Stimulated activated CD8-positive, alpha-beta memory T cell treated with anti-CD3 and anti-CD28 coated beads, Interleukin-15, amount 100 ng/mL, for 4 hours (primary cell): ENCODE measurements at regions not wholly inside any gene's neighbourhood (a gene's known extent, or its start where the extent isn't known, plus 50 kb on each side); places are given as distances from the start of the nearest gene placed in this dataset.

ENCODE experiments used
- DNase-seq, 2 donors: peaks; one replicate each; pipeline ENCODE4 v3.0.0-alpha.2; 2020; ENCODE audit warnings: low read depth in 2 of 2

DNA sequence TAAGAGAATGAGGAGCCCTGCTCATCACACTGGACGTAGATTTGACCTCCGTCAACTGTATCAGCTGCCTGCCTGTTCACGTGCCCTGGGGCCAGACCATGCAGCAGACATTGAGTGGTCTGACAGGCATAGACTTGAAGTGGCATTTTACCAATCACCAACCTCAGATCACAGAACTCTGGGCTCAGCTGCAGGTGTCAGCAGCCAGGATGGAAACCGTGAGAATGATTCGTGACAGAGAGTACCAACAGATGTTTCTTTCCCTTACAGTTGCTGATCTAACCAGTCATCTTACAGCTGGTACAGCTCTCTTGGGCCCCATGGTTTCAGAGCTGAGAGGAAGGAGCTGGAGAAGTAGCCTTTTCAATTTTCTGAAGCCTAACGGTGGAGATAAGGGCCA, 148.9 kb downstream of the EN1 start:
- no peak for DNase-seq

DNA sequence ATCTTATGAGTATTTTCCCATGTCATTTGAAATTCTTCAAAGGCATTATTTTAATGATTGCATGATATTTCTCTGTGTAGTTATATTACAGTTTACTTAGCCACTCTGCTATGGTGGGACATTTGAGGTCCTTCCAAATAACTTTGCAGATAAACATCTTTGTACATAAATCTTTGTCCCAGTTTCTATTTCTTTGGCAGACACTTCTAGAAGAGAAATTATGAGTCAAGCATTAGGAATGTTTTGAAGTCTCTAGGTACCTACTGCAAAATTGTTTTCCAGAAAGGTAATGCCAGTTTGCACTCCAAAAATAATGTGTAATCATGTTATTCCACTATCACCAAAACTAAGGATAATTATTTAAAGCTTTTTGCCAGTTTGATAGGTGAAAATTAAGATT, 149.7 kb downstream of the EN1 start:
- DNase-seq: no peak

GRCh38 chr2:118696786-118697465, 150.5 kb downstream of the EN1 start:
- DNase-seq: no peak

DNA sequence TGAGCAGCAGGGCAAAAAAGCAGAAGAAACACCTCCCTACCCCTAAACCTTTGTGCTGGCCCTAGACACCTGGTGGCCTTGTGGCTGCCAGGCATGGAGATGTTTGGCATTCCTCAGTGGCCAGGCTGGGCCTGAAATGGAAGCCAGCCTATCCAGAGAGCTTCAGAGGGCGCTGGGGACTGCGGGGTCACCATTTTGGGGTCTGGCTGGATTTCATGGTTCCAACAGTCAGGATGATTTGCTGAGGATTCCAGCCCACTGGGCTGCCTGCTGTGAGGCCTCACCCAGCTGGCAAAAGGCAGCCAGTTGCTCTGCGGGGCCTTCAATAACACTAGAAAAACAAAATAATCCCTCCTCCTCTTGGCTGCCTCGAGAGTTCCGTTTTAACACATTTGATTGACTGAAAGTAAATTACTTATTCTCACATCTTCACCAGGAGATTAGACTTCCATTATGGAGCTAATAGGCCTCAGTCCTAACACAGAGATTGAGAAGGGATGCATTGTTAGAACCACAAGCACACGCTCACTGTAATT, 154.1 kb downstream of the EN1 start:
- no peak for DNase-seq

GRCh38 chr2:118689874-118690273, 157.6 kb downstream of the EN1 start:
- no peak for DNase-seq

GRCh38 chr2:118689456-118689855, 158.0 kb downstream of the EN1 start:
- no peak for DNase-seq

DNA sequence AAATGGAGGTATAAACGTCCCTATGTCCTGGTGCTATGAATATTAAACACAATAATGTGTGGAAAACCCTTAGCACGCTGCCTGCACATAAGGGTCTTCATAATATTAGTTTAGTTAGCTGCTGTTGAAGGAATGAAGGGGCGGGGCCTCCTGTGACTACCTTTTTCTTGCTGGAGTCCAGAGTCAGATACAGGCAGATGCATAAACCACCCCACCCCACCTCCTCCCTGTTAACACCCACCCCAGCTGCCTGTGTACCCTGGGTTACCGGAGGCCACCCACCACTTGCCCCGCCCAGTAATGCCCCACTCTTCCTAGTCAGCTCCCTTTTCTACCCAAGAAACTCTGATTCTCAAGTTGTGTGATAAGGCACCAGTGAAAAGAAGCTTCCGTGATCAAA, 158.4 kb downstream of the EN1 start:
- DNase-seq: no peak

GRCh38 chr2:118687698-118688097, 159.8 kb downstream of the EN1 start:
- no peak for DNase-seq

GRCh38 chr2:118687192-118687591, 160.3 kb downstream of the EN1 start:
- DNase-seq: no peak

DNA sequence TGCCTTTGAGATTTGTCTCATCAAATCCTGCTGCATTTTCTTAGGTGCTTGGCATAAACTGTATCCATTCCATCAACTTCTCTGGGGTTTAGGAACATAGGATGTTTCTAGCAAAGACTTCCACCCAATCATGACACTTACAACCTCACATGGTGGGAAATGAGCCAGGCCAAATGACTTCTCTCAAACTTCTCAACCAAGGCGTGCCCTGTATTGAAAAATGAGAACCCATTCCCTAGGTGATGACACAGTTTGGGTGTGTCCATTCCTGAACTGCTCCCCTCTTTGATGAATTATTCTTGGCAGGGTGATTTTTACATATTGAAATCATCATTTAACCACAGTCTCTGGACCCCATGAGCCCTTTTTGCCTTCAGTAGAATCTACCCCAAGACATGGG, 161.1 kb downstream of the EN1 start:
- no peak for DNase-seq

DNA sequence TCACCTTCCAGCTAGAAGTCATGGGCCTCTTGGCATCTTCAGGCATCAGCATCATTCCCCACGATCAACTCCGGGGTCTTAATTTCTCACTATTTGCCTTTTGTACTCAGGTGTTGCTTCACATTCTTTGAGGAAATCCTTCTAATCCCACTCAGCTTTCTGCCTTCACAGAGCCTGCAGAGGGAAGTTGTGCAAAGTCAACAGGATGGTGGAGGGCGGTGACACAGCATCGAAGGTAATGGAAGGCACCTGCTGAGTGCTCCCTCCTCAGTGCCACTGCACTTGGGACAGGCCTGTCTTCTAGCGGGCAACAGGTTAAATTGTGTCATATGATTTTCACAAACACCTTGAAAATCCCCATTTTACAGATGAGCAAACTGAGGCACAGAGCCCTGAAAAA, 164.0 kb downstream of the EN1 start:
- DNase-seq: no peak

GRCh38 chr2:118678985-118679384, 168.5 kb downstream of the EN1 start:
- DNase-seq: no peak

DNA sequence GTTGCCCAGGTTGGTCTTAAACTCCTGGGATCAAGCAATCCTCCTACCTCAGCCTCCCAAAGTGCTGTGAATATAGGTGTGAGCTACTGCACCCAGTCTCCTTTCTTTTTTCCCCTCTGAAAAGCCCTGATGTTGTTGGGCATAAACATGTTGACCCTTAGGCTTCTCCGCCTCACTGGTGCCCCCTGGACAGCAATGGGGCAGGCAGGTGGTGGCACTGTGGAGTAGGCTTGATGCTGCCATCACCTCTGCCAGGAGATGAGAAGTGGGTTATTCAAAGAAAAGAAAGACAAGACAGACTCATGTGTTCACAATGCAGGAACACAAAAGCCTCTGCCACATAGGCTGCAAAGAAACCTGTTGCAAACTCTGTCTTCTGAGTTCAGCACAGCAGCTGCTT, 169.9 kb downstream of the EN1 start:
- DNase-seq: no peak

- no peak for DNase-seq
Measured at GRCh38 chr2:118675531-118675930, 171.9 kb downstream of the EN1 start.

DNA sequence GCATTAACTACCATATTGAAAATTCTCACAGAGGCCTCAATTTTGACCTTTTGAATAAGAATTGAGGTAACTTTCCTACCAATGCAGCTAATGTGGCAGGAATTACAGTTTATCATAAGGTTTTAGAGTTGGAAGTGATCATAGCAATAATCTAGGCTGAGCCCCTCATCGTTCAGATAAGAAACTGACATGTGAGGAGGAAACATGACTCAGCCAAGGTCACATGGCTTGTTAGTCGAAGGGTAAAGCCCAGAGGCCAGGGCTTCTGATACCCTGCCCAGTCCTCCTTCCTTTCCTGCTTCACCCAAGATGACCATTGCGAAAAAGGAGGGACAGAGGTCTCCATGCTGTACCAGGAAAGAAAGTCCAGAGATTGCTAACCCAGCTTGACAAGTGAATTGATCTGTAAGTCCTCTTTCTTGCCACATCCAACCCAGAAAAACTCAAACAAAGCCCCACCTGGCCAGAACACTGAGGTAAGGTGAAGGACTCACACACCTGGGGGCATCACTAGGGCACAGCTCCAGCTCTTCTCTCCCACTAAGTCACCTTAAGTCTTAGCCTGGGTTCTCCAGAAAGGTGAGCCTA, 174.8 kb downstream of the EN1 start:
- no peak for DNase-seq

DNA sequence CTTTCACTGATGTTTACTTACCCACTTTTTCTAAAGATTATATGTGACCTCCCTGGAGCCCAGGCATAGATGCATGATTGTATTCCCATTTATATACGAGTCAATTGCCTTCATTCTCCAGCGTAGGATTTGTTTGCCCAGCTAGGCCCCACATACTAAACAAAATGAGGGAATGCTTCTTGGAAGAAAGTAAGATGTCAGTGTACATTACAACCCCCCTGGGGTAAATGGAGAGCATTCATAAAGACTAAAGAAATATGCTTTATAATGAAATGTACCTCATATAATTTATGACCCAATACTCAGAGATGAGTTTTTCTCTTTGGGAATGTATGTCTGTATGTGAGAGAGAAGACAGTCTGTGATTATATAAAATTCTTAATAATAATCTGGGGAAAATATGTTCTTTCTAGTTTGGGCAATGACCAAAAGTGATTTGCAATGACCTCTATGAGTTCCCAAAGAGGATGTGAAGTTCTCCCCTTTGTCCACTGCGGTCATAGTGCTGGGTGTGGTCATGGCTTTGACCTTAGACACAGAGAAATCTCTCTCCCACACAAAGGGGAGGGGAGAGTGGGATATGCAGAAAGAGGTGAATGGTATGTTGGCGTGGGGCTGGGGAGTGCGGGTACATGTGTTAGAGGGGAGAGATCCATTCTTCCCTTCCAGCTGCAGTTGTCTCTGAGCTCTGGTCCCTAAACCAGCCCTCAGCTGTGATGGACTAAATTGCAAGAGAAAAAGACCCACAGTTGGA, 175.6 kb downstream of the EN1 start:
- DNase-seq: no peak

- no peak for DNase-seq
Measured at GRCh38 chr2:118670838-118671237, 176.6 kb downstream of the EN1 start.

DNA sequence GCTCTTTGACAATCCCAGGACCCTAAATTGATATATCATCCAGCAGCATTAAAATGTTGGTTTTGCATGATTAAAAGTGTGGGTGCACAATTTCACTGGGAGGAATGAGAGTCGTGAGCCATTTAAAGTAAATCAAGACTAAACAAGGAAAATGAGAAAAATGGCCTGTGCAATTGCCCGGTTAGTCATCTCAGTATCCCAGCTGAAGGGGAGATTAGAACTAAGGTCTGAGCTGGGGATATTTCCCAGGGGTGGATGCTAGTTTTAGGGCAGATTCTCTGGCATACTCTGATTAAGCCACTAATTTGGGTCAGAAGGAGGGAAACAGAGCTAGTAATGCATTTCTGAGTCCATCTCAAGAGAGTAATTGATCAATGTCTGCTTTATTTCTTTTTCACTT, 177.2 kb downstream of the EN1 start:
- DNase-seq: no peak

DNA sequence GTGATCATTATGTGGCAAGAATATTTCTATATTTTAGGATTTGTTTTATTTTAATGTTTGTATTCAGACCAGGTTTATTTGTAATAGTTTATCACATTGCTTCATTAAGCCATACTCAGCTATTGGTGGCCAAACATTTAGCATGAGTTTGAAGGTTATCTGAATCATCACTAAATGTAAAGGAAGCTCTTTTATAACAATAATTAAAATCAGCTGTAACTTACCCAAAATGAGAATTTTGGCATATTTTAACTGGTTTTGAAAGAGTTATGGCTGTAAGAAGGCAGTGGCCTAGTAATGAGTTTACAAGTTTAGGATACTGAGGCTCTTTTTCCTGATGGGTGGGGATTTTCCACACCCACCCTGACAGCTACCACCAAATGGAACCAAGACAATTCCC, 177.8 kb downstream of the EN1 start:
- DNase-seq: no peak

GRCh38 chr2:118668431-118669424, 178.7 kb downstream of the EN1 start:
- no peak for DNase-seq

- no peak for DNase-seq
Measured at GRCh38 chr2:118667964-118668363, 179.5 kb downstream of the EN1 start.

GRCh38 chr2:118667348-118667747, 180.1 kb downstream of the EN1 start:
- DNase-seq: no peak
